Prostate gland (tissue), 2 donors: ENCODE measurements at regions not wholly inside any gene's neighbourhood (a gene's known extent, or its start where the extent isn't known, plus 50 kb on each side); places are given as distances from the start of the nearest gene placed in this dataset.

Experiments
- POLR2A ChIP-seq: fragments of 450-650 bp; IDR thresholded peaks from one replicate; pipeline ENCODE4 v1.6.1; 2016; ENCODE audit warnings: antibody characterized with exemption, mild to moderate bottlenecking
- POLR2AphosphoS5 ChIP-seq: sonication (generic); formaldehyde crosslinking; IDR thresholded peaks from one replicate; pipeline ENCODE4 v1.6.1; 2017; ENCODE audit warnings: antibody characterized with exemption
- TF ChIP-seq, protein P1 (sequence below), 4 experiments: fragments of 200-600 bp in 2 of 4; fragments of 450-650 bp in 2 of 4; sonication (generic) in 2 of 4; IDR thresholded peaks; 1 replicate in 3 of 4; 2 replicates in 1 of 4; pipeline ENCODE4 v1.5.1; 2016 to 2019; ENCODE audit warnings: antibody characterized with exemption in 4 of 4, mild to moderate bottlenecking in 2 of 4, moderate library complexity in 2 of 4

DNA sequence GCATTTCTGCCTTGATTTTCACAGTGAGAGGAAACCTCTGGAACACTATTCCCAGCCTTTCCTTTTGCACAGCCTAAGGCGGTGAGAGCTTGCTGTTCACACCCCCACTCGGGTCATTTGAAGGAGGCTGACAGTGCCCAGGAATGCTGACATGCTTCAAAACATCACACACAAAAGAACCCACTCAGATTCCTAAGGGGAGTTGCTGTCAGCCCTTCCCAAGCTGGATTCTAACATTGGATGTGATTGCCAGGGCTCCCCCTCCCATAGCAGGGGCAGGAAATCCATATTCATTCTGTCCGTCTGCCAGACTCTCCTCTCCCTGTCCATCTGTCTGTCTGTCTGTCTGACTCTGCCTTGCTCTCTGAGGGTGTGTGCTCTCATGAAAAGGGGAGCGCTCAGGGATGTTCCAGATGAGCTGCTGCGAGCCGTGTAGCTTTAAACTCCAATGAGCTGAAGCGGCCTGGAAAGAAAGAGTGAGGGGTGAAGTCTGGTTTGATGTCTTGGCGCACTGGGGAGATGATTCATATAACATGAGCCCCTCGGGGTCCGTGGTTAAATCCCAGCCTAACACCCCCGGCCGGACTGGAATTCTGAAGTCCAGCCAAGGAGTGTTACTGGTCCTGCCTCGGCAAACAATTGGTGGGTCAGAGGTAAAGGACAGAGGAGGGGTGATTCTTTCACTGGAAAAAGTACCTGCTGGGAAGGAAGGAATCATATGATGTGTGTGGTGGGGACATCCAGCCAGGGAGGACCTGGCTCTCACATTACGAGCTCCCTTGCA lies 517.0 kb downstream of the CCDC171 start:
- TF ChIP-seq POLR2A (no peak), POLR2AphosphoS5 (no peak)
- TF ChIP-seq, protein P1, sequence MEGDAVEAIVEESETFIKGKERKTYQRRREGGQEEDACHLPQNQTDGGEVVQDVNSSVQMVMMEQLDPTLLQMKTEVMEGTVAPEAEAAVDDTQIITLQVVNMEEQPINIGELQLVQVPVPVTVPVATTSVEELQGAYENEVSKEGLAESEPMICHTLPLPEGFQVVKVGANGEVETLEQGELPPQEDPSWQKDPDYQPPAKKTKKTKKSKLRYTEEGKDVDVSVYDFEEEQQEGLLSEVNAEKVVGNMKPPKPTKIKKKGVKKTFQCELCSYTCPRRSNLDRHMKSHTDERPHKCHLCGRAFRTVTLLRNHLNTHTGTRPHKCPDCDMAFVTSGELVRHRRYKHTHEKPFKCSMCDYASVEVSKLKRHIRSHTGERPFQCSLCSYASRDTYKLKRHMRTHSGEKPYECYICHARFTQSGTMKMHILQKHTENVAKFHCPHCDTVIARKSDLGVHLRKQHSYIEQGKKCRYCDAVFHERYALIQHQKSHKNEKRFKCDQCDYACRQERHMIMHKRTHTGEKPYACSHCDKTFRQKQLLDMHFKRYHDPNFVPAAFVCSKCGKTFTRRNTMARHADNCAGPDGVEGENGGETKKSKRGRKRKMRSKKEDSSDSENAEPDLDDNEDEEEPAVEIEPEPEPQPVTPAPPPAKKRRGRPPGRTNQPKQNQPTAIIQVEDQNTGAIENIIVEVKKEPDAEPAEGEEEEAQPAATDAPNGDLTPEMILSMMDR (IDR thresholded peaks at IDR 0.05) = no peak
